Peyer's patch (tissue), 4 donors: ENCODE measurements at regions not wholly inside any gene's neighbourhood (a gene's known extent, or its start where the extent isn't known, plus 50 kb on each side); places are given as distances from the start of the nearest gene placed in this dataset.

Experiments used
- CTCF ChIP-seq, 6 experiments: fragments of 450-650 bp in 4 of 6; fragments of 200-600 bp in 2 of 6; sonication (generic) in 1 of 6; IDR thresholded peaks; one replicate each; pipeline ENCODE4 v1.5.1; 2017 to 2019; ENCODE audit warnings: antibody characterized with exemption in 6 of 6, mild to moderate bottlenecking in 3 of 6, moderate library complexity in 1 of 6
- POLR2A ChIP-seq, 2 donors: fragments of 450-650 bp; IDR thresholded peaks; one replicate each; pipeline ENCODE4 v1.5.1; 2017; ENCODE audit warnings: antibody characterized with exemption in 2 of 2, mild to moderate bottlenecking in 2 of 2, moderate library complexity in 2 of 2

- TF ChIP-seq POLR2A (IDR thresholded peaks at IDR 0.05) (no peak), CTCF (IDR thresholded peaks at IDR 0.05) (no peak)
Observed at GRCh38 chr12:86663716-86664115, 407.5 kb upstream of the MGAT4C start.
